Fibroblast of pulmonary artery (primary cell): ENCODE measurements at regions not wholly inside any gene's neighbourhood (a gene's known extent, or its start where the extent isn't known, plus 50 kb on each side); places are given as distances from the start of the nearest gene placed in this dataset.

Experiments
- DNase-seq: peaks from one replicate; pipeline ENCODE4 v3.0.0-alpha.2; 2010; ENCODE audit warnings: low read depth
- H3K4me3 ChIP-seq: replicated peaks from 2 replicates; pipeline ENCODE4 v1.5.1; 2011; ENCODE audit warnings: low read depth, mild to moderate bottlenecking, control low read depth, low read length, moderate library complexity
- TF ChIP-seq, protein P1 (sequence below): IDR thresholded peaks from 2 replicates; pipeline ENCODE4 v1.5.1; 2011; ENCODE audit warnings: mild to moderate bottlenecking, control low read depth, low read length, inconsistent platforms; ENCODE audit errors: missing control alignments

DNA sequence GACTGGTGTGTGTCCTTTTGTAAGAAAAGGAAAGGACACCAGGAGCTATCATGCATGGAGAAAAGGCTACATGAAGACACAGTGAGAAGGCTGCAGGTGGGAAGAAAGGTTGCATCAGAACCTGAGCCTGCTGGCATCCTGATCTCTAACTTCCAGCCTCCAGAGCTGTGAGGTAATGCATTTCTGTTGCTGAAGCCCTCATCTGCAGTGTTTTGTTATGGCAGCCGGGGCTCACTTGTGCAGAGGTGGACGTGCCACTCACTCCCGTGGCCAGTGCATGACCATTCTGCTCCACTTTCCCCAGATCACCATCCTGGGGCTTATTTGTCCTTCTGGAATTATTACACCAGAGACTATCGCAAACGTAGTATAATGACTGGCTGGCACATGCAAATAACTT, 155.3 kb downstream of the IRS2 start:
- no peak overlapping the region for H3K4me3 ChIP-seq
- TF ChIP-seq, protein P1, sequence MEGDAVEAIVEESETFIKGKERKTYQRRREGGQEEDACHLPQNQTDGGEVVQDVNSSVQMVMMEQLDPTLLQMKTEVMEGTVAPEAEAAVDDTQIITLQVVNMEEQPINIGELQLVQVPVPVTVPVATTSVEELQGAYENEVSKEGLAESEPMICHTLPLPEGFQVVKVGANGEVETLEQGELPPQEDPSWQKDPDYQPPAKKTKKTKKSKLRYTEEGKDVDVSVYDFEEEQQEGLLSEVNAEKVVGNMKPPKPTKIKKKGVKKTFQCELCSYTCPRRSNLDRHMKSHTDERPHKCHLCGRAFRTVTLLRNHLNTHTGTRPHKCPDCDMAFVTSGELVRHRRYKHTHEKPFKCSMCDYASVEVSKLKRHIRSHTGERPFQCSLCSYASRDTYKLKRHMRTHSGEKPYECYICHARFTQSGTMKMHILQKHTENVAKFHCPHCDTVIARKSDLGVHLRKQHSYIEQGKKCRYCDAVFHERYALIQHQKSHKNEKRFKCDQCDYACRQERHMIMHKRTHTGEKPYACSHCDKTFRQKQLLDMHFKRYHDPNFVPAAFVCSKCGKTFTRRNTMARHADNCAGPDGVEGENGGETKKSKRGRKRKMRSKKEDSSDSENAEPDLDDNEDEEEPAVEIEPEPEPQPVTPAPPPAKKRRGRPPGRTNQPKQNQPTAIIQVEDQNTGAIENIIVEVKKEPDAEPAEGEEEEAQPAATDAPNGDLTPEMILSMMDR = no peak
- DNase-seq = no peak

DNA sequence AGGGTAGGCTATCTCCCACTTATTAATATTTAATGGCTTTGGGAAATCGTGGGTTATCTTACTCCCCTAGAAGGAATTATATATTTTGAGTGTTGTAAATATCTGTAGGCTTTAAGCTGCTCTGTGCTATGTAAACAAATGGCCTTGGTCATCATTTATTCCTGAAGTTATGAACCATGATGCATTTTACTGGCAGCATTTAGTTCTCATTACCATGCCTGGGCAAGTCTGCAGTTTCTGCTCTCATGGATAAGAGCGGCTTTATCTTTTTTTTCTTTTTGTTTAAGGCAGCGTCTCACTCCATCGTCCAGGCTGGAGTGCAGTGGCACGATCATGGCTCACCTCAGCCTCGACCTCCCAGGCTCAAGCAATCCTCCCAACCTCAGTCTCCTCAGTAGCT, 156.1 kb downstream of the IRS2 start:
- H3K4me3 ChIP-seq = no peak overlapping the region
- TF ChIP-seq, protein P1 = no peak
- no peak for DNase-seq

DNA sequence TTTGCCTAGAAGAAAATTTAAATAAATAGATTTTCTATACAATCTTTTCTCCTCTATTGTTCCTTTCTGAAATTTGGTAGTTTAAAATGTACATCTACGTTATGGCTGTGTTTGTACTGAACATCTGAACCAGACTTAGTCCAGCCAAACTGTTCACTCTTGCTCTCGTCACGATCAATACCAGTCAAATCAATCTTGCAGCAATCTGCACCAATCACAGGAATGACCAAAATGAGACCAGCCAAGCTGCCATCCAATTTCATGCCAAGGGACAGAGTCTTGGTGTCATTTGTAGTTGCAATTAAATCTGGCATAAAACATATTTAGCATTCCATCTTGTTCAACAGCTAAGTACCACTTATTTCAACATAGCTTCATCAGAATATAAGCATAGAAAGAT, 156.6 kb downstream of the IRS2 start:
- TF ChIP-seq, protein P1 = no peak
- H3K4me3 ChIP-seq = no peak overlapping the region
- DNase-seq = no peak

DNA sequence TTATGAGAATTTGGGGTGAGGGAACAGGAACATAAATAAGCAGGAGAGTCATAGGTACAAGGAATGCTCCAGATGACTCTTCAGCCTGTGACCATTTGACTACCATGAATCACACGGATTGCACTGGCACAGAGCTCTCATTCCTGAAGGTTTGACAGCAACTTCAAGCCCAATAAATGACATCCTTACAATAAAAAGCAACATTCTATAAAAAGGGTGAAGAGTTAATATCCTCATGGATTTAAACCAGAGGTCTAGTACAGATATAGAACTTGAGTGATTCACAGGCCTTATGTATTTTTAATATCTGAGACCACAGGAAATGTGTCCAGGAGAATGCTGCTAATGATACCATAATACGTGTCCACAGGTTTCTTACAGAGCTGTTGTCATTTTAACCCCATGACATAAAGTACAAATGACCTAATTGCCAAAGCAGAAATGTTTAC, 158.1 kb downstream of the IRS2 start:
- no peak overlapping the region for H3K4me3 ChIP-seq
- TF ChIP-seq, protein P1 = no peak
- DNase-seq = peak; percentile 34

DNA sequence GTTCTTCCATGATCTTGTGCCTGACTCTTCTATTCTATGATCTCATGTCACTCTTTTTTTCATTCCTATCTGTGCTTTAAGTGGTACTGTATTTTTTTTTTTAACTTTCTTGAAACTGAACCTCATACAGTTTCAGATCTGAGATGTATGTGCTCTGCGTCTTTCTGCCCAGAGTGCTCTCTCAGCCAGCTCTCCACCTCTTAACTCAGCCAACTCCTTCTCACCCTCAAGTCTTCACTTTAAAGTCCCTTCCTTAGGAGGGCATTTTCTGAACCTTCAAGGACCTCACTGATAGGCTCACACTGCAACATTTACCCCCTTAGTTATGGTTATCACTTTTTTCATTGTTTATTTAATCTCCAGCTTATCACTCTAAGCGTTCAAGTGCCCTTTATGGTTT, 158.7 kb downstream of the IRS2 start:
- TF ChIP-seq, protein P1 = no peak
- no peak for DNase-seq
- no peak overlapping the region for H3K4me3 ChIP-seq

DNA sequence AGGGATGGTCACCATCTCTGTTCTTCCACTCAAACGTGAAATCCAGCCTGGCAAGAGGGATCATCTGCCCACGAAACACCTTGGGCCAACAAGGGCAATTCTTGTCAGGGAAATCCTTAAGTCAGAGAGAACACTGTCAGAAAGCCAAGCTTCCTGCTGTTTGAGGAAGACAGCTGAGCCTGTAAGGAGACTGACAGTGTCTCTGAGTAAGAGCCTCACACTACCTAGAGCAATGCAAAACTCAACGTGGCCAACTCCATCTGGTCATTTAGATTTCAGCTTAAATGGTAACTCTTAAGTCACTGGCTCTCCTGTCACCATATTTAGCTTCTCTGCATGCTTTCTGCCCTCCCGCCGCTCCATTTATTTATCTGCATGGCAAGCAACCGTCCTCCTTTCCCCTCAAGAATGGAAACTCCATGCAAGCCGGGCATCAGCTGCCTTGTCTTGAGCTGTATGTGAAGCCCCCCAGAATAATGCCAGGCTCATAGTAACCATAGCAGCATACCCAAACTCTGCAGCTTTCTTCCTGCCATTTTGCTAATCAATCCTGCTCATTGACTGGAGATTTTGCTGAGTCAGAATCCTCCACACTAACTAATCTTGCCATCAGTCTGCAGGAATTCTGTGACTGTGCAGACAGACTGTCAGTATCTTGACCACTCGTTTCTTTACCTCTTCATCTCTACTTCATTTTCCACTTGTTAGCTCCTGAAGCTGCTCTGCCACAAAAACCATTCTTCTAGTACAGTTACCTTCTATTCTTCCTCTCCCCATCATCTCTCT, 159.8 kb downstream of the IRS2 start:
- no peak for DNase-seq
- no peak overlapping the region for H3K4me3 ChIP-seq
- TF ChIP-seq, protein P1 = no peak

DNA sequence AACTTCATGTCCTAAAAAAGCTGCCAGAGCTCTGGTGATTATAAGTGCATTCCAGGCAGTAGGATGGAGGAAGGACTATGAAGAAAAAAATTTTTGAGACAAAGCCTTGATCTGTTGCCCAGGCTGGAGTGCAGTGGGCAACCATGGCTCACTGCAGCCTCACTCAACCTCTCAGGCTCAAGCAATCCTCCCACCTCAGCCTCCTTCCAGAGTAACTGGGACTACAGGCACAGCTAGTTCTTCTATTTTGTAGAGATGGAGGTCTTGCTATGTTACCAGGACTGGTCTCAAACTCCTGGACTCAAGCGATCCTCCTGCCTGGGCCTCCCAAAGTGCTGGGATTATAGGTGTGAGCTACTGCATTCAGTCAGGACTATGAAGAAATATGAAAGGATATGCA, 161.2 kb downstream of the IRS2 start:
- no peak overlapping the region for H3K4me3 ChIP-seq
- no peak for DNase-seq
- TF ChIP-seq, protein P1 = no peak
